Neutrophil (primary cell): ENCODE measurements at regions not wholly inside any gene's neighbourhood (a gene's known extent, or its start where the extent isn't known, plus 50 kb on each side); places are given as distances from the start of the nearest gene placed in this dataset.

ENCODE experiments used
- H3K27ac ChIP-seq: fragments of 200-600 bp; sonication (generic); 2 replicates; pipeline ENCODE4 v1.5.1; 2016; ENCODE audit warnings: mild to moderate bottlenecking, moderate library complexity
- H3K27me3 ChIP-seq: fragments of 200-600 bp; sonication (generic); 2 replicates; pipeline ENCODE4 v1.6.0; 2016; ENCODE audit warnings: mild to moderate bottlenecking
- H3K36me3 ChIP-seq: fragments of 200-600 bp; sonication (generic); 2 replicates; pipeline ENCODE4 v1.5.1; 2017
- H3K4me1 ChIP-seq, 2 experiments: fragments of 200-600 bp in 1 of 2; sonication (generic) in 1 of 2; 1 replicate in 1 of 2; 2 replicates in 1 of 2; pipeline versions ENCODE4 v1.5.1 to v1.6.1; 2013 to 2016; ENCODE audit warnings: low read depth in 1 of 2, low read length in 1 of 2, mild to moderate bottlenecking in 1 of 2, moderate library complexity in 1 of 2; ENCODE audit not compliant: control insufficient read depth in 1 of 2, insufficient read depth in 1 of 2
- H3K4me3 ChIP-seq, 2 experiments: fragments of 200-600 bp in 1 of 2; sonication (generic) in 1 of 2; 1 replicate in 1 of 2; 2 replicates in 1 of 2; pipeline ENCODE4 v1.5.1; 2013 to 2016; ENCODE audit warnings: low read depth in 1 of 2, low read length in 1 of 2, mild to moderate bottlenecking in 1 of 2, moderate library complexity in 1 of 2
- H3K9me3 ChIP-seq: fragments of 200-600 bp; sonication (generic); 2 replicates; pipeline ENCODE4 v1.5.1; 2016
- TF ChIP-seq, protein P1 (sequence below): fragments of 200-600 bp; sonication (generic); IDR thresholded peaks from 2 replicates; pipeline ENCODE4 v1.5.1; 2016; ENCODE audit warnings: antibody characterized with exemption

GRCh38 chr22:48702573-48703264 lies 1125.0 kb downstream of the BRD1 start:
- H3K27ac ChIP-seq: no peak overlapping the region
- H3K27me3 ChIP-seq: no peaks in the 10 kb centered on the region
- no peaks in the 10 kb centered on the region for H3K9me3 ChIP-seq
- no peak overlapping the region for H3K4me3 ChIP-seq
- TF ChIP-seq, protein P1, sequence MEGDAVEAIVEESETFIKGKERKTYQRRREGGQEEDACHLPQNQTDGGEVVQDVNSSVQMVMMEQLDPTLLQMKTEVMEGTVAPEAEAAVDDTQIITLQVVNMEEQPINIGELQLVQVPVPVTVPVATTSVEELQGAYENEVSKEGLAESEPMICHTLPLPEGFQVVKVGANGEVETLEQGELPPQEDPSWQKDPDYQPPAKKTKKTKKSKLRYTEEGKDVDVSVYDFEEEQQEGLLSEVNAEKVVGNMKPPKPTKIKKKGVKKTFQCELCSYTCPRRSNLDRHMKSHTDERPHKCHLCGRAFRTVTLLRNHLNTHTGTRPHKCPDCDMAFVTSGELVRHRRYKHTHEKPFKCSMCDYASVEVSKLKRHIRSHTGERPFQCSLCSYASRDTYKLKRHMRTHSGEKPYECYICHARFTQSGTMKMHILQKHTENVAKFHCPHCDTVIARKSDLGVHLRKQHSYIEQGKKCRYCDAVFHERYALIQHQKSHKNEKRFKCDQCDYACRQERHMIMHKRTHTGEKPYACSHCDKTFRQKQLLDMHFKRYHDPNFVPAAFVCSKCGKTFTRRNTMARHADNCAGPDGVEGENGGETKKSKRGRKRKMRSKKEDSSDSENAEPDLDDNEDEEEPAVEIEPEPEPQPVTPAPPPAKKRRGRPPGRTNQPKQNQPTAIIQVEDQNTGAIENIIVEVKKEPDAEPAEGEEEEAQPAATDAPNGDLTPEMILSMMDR: no peak
- H3K36me3 ChIP-seq: no peaks in the 10 kb centered on the region
- peaks cover 11% of the 10 kb centered on the region in 2 experiments for H3K4me1 ChIP-seq

GRCh38 chr22:48701296-48702030 lies 1126.2 kb downstream of the BRD1 start:
- H3K36me3 ChIP-seq: no peaks in the 10 kb centered on the region
- TF ChIP-seq, protein P1: no peak
- no peaks in the 10 kb centered on the region for H3K9me3 ChIP-seq
- H3K27ac ChIP-seq: no peak overlapping the region
- H3K4me3 ChIP-seq: no peak overlapping the region
- H3K27me3 ChIP-seq: no peaks in the 10 kb centered on the region
- peaks cover 11% of the 10 kb centered on the region in 2 experiments for H3K4me1 ChIP-seq

DNA sequence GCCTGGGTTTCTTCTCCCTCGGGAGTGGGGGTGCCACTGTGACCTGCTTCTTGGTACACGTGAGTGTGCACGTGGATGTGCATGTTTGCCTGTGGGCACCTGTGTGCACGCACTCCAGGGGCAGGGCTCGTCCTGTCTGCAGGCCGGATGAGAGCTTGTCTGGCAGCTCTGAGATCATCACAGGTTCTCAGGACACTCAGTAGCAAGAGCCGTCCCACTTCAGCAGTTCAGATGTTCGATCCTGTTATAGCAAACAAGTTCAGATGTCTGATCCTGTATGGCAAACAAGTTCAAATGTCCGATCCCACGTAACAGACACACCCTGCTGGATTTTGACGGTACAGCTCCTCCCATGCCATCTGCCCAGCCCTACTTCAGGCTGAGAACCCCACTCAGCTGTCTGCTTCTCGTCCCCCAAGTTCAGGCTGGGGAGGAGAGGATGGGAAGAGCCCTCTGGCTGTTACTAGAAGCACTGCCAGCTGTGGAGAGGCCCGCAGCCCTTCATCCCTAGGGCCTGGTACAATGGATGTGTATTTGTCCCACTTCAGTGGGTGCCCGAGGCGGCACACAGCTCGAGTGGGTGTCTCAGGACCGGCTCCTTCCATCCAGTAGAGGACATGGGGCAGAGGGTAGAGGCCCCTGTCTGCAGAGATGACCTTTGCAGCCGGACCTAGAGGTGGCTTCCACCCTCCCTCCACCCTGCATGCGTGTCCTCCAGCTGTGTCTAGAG lies 1126.9 kb downstream of the BRD1 start:
- H3K9me3 ChIP-seq: no peaks in the 10 kb centered on the region
- H3K36me3 ChIP-seq: no peaks in the 10 kb centered on the region

DNA sequence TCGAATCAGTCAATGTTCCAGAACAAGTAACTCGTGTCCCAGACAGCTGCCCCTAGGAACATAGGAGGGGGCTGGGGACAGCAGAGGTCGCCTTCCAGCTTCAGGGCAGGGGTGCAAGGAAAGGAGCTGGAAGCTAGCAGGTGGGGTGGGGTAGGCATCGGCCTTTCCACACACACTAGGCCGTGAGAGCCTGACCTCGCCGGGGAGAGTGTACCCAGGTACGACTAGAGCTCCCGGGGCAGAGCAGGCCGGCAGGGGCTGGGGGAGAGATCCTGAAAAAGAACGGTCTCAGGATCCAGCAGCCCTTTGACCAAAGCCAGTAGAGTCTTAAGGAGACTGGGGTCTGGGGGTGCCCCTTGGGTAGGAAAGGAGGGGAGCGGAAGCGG lies 1127.5 kb downstream of the BRD1 start:
- H3K9me3 ChIP-seq: no peaks in the 10 kb centered on the region

More for the DNA sequence above, 1126.9 kb downstream of the BRD1 start:
- Histone ChIP-seq H3K27ac (no peak overlapping the region), H3K4me3 (no peak overlapping the region), H3K27me3 (no peaks in the 10 kb centered on the region), H3K4me1 (peaks cover 11% of the 10 kb centered on the region in 2 experiments)
- TF ChIP-seq, protein P1: no peak

DNA sequence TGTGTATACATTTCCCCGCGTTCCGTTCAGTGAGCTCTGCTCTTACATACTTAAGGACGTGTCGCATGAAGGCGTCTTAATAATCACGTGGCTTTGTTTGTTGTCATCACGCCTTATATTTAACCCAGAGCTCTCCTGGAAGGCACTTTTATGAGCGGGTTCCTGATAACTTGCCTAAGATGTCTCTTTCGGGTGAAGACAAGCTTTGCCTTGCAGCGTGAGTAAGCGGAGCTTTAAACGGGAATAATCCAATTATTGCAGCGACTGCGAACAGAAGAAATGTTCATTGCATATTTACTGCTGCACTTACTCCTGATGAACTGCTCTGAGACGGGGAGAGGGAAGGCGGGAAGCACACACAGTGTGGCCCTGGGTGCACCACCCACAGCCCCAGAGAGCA lies 1128.2 kb downstream of the BRD1 start:
- H3K27me3 ChIP-seq: no peaks in the 10 kb centered on the region

More for the DNA sequence above, 1127.5 kb downstream of the BRD1 start:
- peaks cover 11% of the 10 kb centered on the region in 2 experiments for H3K4me1 ChIP-seq
- no peak overlapping the region for H3K4me3 ChIP-seq
- H3K27ac ChIP-seq: no peak overlapping the region
- TF ChIP-seq, protein P1: no peak
- no peaks in the 10 kb centered on the region for H3K36me3 ChIP-seq
- H3K27me3 ChIP-seq: no peaks in the 10 kb centered on the region

More for the DNA sequence above, 1128.2 kb downstream of the BRD1 start:
- no peak overlapping the region for H3K27ac ChIP-seq
- H3K4me1 ChIP-seq: peaks cover 11% of the 10 kb centered on the region in 2 experiments
- H3K36me3 ChIP-seq: no peaks in the 10 kb centered on the region
- no peaks in the 10 kb centered on the region for H3K9me3 ChIP-seq
- no peak overlapping the region for H3K4me3 ChIP-seq
- TF ChIP-seq, protein P1: no peak
